CD4-positive, alpha-beta T cell treated with Interleukin-17A for 4 hours (primary cell): ENCODE measurements at regions not wholly inside any gene's neighbourhood (a gene's known extent, or its start where the extent isn't known, plus 50 kb on each side); places are given as distances from the start of the nearest gene placed in this dataset.

Experiments used
- DNase-seq: peaks from one replicate; pipeline ENCODE4 v3.0.0-alpha.2; 2020; ENCODE audit warnings: mixed read lengths

- DNase-seq = no peak
Observed at GRCh38 chr10:128222332-128222849, 96.2 kb upstream of the MKI67 start.

- no peak for DNase-seq
Observed at GRCh38 chr10:128230401-128230800, 104.2 kb upstream of the MKI67 start.

- no peak for DNase-seq
Observed at GRCh38 chr10:128233422-128233821, 107.2 kb upstream of the MKI67 start.

GRCh38 chr10:128237710-128238109, 111.5 kb upstream of the MKI67 start:
- no peak for DNase-seq

GRCh38 chr10:128241023-128241422, 114.8 kb upstream of the MKI67 start:
- no peak for DNase-seq

GRCh38 chr10:128242641-128243040, 116.4 kb upstream of the MKI67 start:
- no peak for DNase-seq

- DNase-seq = no peak
Observed at GRCh38 chr10:128245026-128245425, 118.8 kb upstream of the MKI67 start.

- no peak for DNase-seq
Observed at GRCh38 chr10:128247576-128247975, 121.4 kb upstream of the MKI67 start.

GRCh38 chr10:128254476-128254875, 128.3 kb upstream of the MKI67 start:
- DNase-seq = no peak

GRCh38 chr10:128257428-128257827, 131.2 kb upstream of the MKI67 start:
- DNase-seq = no peak

GRCh38 chr10:128258421-128258976, 132.3 kb upstream of the MKI67 start:
- no peak for DNase-seq

GRCh38 chr10:128263891-128264688, 137.9 kb upstream of the MKI67 start:
- peak; percentile 51 for DNase-seq

- DNase-seq = no peak
Observed at GRCh38 chr10:128265596-128265995, 139.4 kb upstream of the MKI67 start.

- no peak for DNase-seq
Observed at GRCh38 chr10:128267581-128267980, 141.4 kb upstream of the MKI67 start.

GRCh38 chr10:128268015-128268722, 141.9 kb upstream of the MKI67 start:
- no peak for DNase-seq

- DNase-seq = peak; percentile 5
Observed at GRCh38 chr10:128274938-128275337, 148.7 kb upstream of the MKI67 start.

GRCh38 chr10:128275388-128276177, 149.4 kb upstream of the MKI67 start:
- no peak for DNase-seq

GRCh38 chr10:128277267-128277840, 151.1 kb upstream of the MKI67 start:
- no peak for DNase-seq

- DNase-seq = no peak
Observed at GRCh38 chr10:128278362-128278761, 152.1 kb upstream of the MKI67 start.

- no peak for DNase-seq
Observed at GRCh38 chr10:128280271-128280670, 154.0 kb upstream of the MKI67 start.

- no peak for DNase-seq
Observed at GRCh38 chr10:128281343-128281742, 155.1 kb upstream of the MKI67 start.

GRCh38 chr10:128281861-128282260, 155.6 kb upstream of the MKI67 start:
- no peak for DNase-seq
